GM19372 (cell line): ENCODE measurements at regions not wholly inside any gene's neighbourhood (a gene's known extent, or its start where the extent isn't known, plus 50 kb on each side); places are given as distances from the start of the nearest gene placed in this dataset.
"Not testable (repeated sequence)": the region's sequence is repeated elsewhere in the genome, so short reads cannot be mapped to it uniquely, and the experiment has no call there.

Experiments used
- ATAC-seq: cut with Tn5 transposase; IDR thresholded peaks from one replicate; pipeline ENCODE4 v1.9.1; 2021; ENCODE audit warnings: mild to moderate bottlenecking, low read depth, moderate library complexity; ENCODE audit not compliant: unreplicated experiment

DNA sequence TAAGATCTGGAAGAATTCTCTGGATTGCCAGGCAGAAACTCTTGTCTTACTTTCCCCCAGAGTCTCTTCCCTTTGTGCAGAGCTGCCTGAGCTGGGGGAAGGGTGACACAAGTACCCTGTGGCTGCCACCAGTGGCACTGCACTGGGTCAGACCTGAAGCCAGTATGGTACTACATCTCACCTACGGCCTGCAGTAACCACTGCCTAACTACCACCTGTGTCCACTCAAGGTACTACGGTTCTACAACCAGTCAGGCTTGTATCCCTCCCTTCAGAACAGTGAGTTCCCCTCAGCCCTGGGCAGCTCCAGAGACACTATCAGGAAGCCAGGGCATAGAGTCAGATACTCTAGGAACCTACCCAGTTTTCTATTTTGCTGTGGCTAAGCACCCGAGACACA is 212.0 kb upstream of the POU5F2 start:
- ATAC-seq = no peak

DNA sequence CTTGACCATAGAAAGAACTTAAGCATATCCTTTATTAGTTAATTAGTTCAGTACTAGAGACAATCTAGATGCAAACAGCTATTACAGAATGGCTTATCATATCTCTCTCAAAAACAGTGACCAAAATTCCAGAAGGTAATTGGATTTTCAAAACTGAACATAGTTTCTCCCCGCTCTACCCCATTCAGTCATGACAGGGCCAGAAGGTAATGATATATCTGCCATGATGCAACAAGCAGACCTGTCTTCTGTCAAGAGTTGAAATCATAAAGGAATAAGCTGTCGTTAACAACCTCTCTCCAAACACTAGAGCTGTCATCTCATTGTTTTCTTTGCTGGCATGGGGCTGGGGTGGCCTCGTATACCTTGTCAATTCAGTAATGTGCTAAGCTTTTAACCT is 200.5 kb upstream of the POU5F2 start:
- ATAC-seq = no peak

DNA sequence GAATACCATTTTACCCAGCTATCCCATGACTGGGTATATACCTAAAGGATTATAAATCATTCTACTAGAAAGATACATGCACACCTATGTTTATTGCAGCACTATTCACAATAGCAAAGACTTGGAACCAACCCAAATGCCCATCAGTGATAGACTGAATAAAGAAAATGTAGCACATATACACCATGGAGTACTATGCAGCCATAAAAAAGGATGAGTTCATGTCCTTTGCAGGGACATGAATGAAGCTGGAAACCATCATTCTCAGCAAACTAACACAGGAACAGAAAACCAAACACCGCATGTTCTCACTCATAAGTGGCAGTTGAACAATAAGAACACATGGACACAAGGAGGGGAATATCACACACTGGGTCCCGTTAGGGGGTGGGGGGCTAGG is 191.9 kb upstream of the POU5F2 start:
- not testable (repeated sequence) for ATAC-seq

DNA sequence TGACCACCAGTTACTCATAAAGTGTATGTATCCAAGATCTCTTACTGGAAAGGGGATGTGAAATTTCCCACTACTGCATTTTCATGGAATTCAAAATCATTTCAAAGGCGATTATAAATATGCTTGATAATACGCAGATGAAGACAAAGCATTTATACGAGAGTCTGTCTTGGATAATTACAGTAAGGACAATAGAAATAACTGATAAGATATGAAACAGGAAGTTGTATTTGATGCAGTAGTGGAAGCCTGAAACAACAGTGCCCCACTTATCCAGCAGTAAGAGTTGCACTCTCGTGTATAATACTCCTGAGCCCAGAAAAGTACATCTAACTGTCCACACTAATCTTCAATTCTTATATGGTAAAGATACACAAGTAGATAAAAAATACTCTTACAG is 188.7 kb upstream of the POU5F2 start:
- no peak for ATAC-seq

DNA sequence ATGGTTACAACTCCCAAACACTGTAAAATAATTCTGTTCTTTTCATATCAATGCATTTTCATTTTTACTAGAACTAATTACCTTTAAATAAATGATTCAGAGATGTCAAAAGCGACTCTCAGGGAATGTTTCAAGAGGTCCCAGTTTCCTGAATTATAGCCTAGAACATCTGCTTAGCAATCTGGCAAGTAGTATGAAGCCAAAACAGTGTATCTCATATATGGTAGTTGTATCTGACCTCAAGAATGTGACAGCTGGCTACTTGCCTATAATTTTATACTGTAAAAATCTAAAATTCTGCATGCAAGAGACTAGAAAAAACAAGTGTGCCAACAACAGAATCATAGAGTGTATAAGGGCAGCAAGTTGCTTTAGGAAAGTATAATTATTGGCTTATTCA is 187.7 kb upstream of the POU5F2 start:
- ATAC-seq = no peak

DNA sequence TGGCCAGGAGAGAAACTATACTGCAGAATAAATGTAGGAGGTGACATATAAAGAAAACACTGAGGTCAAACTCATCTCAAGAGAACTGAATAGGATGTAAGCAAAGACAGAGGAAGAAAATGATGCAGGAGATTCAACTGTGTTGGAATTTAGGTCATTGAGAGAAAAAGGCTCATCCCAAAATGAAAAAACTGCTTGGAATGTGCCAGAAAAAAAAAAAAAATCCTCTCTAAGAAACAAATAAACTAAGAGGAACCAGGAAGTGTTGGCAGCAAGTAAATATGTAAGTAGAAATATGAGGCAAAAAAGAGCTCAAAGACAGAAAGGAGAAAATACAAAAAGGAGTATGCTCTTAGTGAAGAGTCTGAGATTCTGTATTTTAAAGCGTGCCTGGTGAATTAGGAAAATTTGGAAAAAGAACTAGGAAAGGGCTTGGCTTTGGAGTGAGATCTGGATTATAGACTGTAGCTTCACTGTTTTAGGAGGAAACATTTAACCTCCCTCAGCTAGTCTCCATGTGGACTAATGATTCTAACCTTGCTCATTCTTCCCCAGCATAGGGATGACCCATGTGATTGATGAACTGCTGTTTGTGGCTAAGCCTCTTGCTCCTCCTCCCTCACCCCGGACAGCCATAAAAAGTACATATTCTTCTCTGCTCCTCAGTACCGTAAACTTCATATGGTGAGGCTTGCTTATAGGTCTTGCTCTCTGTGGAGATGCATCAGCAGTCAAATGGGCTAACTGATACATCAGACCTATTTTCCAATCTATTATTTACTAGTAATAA is 185.6 kb upstream of the POU5F2 start:
- no peak for ATAC-seq

DNA sequence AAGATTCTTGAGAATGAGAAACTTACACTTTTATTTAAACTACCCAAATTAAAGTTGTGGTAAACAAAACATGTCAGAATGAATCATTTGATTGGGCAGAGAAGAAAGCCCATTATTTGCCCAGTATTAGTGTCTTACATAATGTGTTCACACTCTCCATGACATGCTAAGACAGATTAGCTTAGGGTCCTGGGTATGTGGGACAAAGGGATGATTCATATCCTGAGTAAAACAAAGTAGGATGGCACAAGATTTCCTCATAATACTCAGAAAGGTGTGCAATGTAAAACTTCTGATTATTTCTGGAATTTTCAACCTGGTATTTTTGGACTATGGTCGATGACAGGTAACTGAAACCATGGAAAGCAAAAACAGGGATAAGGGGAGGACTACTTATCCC is 183.9 kb upstream of the POU5F2 start:
- no peak for ATAC-seq

DNA sequence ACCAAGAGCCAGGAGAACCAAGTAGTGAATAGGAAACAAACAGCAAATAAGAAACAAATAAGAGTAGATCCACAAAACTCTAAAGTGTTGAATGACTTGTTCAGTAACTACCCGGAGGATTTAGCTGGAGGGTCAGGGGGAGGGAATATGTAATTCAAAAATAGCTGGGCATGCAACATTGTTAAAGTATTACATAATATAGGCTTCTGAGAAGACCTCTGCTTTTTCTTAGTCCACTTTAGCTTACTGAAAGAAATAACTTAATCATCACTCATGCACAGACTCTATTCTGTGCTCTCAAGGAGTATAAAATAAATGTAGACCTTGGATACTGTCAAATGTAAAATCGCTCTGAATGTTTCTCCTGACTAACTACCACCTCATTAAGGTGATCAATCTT is 183.2 kb upstream of the POU5F2 start:
- ATAC-seq = no peak

DNA sequence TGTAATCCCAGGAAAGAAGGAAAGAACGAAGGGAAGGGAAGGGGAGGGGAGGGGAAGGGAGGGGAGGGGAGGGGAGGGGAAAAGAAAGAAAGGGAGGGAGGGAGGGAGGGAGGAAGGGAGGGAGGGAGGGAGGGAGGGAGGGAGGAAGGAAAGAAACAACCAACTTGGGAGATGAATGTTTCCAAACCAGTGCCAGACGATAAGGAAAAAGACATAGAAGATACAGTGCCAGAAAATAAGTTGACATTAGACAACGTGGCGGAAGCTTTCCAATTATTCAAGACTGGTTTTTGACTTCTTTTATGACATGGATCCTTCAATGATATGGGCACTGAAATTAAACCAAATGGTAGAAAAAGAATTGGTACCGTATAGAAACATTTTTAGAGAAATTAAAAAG is 181.2 kb upstream of the POU5F2 start:
- no peak for ATAC-seq

DNA sequence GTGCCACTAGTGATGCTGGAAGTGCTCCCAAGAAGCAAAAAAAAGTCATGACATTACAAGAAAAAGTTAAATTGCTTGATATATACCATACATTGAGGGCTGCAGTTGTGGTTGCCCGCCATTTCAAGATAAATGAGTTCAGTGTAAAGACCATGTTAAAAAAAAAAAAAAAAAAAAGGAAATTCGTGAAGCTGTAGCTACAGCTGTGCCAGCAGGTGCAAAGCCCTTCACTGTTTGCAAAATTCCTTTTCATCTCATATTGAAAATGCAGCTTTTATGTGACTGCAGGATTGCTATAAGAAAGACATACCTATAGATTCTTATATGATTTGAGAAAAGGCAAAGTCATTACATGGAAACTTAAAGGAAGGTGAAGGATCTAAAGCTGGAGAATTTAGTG is 179.6 kb upstream of the POU5F2 start:
- ATAC-seq = no peak

DNA sequence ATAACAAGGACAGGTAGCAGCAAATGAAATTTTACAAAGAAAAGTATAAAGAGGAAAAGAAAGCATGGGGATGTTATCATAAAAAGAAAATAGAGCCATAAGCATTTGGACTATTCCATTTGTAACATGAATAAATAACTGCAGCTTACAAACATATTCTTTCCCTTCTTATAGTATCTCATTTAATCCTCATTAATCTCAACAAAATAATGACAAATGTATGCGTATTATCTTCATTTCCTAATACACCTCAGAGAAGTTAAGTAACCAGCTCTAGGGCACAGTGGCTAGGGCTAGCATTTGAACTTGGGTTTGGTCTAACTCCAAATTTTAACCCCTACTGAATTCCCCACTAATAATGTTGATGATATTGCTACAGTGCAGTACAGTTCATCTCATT is 175.5 kb upstream of the POU5F2 start:
- ATAC-seq = no peak

DNA sequence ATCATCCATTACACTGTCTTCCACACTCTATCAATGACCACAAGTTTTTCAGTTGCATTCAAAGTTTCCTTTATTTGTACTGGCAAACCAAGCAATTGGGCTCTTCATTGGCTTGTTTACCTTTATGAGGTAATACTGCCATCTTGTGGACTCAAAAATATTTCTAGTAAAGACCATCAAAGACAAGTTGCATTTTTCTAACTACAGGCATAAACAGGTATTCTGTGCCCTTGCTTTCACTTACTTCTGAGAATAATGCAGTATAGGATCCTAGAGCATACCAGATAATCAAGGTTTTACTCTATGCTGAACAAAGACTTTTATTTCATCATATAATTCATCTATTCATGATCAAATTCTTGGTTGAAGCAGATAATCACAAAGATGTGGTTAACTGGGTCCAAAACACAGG is 173.7 kb upstream of the POU5F2 start:
- no peak for ATAC-seq

DNA sequence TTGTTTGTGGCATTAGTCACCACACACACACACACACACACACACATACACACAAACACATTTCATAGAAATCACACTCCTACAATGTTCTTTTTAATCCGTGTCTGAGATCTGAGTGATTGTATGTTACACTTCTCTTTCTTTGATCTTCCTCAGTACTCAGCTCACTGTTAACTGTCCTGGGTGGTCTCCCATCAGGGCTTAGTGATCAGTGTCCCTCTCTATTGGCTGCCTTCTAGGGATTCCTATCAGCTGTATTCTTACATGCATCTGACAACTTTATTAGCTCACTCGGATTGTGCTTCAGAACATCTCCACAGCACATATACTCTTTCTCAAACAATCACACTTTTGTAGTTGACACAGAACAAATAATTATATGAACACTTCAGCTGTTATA is 170.2 kb upstream of the POU5F2 start:
- no peak for ATAC-seq

DNA sequence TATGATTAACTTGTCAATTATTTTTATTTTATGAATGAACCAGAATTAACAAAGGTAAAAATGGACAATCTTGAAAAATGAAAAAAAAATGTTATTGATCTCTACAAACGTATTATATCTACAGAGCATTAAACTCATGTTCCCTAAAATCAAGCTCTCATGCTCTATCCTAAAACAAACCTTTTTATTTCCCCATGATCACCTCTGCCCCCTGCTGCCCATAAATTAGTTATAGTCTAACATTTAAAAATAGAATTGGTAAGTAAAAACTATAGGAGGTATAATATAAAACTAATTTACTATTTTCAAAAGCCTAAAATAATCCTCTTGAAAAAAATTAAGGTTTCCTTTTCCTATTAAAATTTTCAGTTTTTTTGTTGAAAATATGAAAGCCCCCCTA is 168.0 kb upstream of the POU5F2 start:
- ATAC-seq = no peak

DNA sequence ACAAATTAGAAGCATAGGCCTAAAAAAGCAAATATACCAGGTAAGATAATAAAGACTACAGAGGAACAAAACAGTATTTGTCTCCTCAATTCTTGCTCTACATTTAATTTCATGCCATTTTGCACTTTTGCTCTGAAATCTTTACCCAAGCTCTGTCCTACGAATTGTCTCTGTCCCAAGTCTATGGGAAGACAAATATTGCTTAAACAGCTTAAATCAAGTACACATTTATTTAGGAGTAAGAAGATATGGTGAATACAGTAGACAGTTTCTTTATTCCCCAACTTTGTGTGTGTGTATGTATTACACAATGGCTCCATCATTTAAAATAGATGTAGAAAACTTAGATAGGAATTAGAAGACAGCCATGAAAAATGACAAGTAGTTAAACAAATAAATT is 163.5 kb upstream of the POU5F2 start:
- no peak for ATAC-seq

DNA sequence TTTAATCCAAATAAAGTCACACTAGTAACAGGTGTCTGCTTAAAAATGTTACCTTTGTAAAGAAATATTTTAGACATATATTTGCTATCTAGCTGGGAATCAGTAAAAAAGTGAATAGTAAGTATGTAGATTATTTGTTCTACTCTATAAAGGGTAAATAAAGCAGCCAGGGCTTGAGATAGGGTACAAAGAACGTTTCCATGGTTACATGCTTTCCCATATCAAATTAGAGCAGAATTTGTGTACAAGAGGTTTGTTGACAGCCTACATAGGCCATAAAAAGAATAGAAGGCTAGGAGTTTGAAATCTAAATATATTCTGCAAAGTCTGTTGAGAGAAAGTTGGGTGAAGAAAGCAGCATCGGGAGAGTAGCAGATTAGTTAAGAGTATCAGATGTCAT is 160.9 kb upstream of the POU5F2 start:
- ATAC-seq = no peak

DNA sequence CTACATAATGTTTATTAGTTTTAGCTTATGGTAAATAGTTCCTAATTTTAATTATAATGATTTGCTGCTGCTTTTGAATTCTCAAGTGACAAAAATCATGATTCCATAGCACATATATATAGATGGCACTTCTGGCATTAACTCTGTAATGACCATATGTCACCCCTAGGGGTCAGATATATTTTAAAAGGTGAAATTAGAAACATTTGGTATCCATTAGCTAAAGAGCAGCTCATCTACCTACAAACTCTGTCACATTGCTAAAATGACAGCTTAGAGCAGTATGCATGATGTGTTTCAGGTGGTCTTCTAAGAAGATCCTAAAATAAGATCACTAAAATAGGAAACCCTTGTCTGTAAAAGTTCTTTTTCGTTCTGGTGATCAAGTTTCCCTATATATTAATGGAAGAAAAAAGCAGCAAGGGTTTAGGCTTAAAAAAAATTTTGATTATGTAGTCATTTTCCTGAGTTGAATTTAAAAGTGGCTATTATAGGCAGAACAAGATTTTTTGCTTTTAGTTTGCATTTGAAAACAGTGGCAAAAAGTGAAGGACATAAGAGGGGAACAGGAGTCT is 157.7 kb upstream of the POU5F2 start:
- peak; percentile 85 for ATAC-seq

DNA sequence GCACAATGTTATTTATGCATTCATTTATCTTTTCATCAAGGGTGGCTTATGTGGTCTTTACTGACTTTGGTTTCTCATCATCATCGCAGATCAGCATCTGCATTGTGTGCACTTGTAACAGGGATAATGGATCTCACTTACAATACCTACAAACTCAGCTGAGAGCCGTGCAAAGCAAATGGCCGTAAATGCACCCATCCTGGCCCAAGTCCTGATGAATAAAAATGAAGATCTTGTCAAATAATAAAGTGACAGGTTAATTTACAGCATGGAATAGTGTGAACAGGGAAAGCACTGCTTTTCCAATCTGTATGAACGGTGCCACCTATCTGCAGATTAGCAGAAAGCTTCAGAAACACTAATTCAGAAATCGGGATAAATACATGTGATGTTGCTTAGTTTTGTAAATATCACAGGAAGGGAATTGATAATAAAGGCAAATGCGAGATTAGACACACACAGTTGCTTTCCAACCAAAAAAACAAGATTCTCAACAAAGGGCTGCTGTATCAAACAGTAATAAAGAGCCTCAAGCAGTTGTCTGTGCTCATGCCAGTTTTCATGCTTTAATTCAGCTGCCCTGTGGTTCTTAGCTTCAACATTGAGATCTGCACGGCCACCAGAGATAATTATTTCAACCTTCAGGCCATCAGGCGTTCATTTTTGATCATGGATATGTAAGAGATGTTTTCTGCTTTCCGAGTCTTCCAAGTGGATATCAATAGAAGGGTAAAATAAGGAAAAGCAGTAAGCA is 153.4 kb upstream of the POU5F2 start:
- ATAC-seq = no peak

DNA sequence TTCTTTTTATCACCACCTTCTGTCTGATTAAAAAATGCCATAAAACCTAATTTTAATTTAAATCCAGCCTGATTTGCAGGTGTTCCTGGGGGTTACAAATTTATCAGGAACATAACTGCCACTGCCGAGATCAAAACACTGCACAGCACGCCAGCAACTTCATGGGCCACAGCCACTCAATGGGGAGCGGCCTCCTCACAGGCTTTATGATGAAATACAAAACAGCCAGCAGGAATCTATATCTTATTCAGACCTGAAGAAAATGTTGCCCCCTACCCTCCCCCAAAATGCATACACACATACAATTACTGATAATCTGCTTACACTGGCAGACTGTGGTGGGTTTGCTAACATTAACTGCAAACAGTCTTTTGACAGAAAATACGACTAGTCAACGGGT is 151.7 kb upstream of the POU5F2 start:
- no peak for ATAC-seq

DNA sequence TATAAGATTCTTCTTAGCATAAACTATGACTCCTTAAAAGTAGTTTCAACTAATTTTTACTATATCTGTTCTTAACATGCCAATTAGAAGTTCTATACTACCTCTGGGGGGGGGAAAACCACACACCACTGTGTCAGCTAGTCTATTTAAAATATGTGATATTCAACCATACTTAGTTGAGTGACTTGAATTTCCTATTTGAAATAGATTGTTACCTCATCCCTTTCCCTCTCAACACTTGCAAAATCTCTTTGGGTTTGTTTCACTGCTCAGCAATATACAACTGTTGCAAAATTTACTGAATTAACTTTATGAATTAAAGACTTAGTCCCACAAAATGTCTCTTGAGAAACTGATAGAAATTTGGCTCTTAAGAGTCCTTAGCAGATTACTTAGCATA is 151.1 kb upstream of the POU5F2 start:
- ATAC-seq = no peak

DNA sequence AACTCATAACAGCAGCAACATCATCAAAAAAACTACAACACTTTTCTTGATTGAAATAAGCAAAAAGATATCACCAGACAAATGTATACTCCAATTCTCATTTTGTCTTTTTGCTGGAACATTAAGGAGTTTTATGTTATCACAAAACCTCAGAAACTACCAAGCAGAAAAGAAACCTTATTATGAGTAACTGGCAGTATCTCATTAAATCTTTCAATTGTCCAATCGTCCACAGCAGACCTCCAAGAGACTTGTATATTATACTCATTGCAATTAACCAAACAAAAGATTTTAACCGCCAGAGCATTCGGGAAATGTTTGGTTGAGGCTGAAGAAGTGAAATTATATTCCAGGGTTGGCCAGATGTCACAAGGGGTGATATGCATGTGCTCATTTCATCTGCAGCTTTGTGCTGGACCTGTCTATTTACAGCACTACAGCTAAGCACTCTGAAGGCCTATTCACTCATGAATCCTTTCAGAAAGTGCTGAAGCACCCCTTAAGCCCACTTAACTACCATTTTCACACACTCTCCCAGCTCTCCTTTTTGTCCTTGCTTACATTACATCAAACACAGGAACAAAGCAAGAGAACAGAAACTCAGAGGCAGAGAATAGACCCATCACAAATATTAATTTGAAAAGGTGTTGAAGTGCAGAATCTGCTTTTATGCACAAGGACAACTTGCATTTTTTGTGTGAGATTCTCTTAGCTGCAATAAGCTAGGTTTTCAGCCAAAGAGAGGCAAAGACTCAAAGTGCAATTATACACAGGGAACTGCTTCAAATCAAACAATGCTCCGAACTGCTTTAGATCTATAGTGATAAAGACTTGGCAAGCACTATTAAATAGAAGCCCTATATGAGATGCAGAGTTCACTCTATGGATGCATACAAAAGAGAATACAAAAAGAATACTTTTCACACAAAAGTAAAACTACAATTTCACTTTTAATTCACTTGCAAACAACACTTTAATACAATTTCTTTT is 150.4 kb upstream of the POU5F2 start:
- ATAC-seq = no peak
